Adrenal gland (tissue), 5 donors: ENCODE measurements at regions not wholly inside any gene's neighbourhood (a gene's known extent, or its start where the extent isn't known, plus 50 kb on each side); places are given as distances from the start of the nearest gene placed in this dataset.

Source experiments
- CTCF ChIP-seq, 6 experiments: fragments of 450-650 bp in 4 of 6; fragments of 200-600 bp in 2 of 6; sonication (generic) in 1 of 6; IDR thresholded peaks; 1 replicate in 5 of 6; 2 replicates in 1 of 6; pipeline versions ENCODE4 v1.5.1 to v1.8.0; 2016 to 2021; ENCODE audit warnings: antibody characterized with exemption in 6 of 6, mild to moderate bottlenecking in 2 of 6, moderate library complexity in 1 of 6
- POLR2A ChIP-seq, 2 donors: fragments of 450-650 bp; IDR thresholded peaks; one replicate each; pipeline ENCODE4 v1.6.1; 2017; ENCODE audit warnings: antibody characterized with exemption in 2 of 2, mild to moderate bottlenecking in 2 of 2, moderate library complexity in 1 of 2
- donor health status: DM: no; HTN: no; CAD: no.

GRCh38 chr9:18126831-18127498, 347.0 kb upstream of the ADAMTSL1 start:
- TF ChIP-seq CTCF (IDR thresholded peaks at IDR 0.05) (no peak), POLR2A (IDR thresholded peaks at IDR 0.05) (no peak)
